Medulla oblongata (tissue), 1 donor: ENCODE measurements at regions not wholly inside any gene's neighbourhood (a gene's known extent, or its start where the extent isn't known, plus 50 kb on each side); places are given as distances from the start of the nearest gene placed in this dataset.

ENCODE experiments used
- DNase-seq: peaks from one replicate; pipeline ENCODE4 v3.0.0-alpha.2; 2015; ENCODE audit errors: extremely low spot score

DNA sequence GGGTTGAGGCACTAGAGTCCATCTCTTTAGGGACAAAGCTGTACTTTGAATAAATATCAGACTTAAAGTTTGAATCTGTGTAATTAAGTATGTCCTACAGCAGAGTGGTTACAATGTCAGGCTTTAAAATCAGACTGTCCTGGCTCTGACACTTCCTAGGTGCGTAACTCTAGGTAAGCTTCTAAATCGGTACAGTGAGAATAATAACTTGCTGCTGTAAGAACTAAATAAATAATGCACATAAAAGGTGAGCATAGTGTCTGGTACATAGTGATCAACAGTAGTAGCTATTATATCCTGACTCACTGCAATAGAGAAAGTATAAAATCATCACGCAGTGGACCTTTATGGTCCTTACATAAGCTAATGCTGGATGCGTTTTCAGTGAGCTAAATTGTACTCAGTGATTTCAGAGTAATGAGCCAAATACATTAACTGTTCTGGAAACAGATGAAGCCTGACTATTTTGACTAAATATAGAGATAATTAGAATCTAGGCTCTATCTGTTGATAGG, 72.2 kb upstream of the PDK4 start:
- DNase-seq = no peak

DNA sequence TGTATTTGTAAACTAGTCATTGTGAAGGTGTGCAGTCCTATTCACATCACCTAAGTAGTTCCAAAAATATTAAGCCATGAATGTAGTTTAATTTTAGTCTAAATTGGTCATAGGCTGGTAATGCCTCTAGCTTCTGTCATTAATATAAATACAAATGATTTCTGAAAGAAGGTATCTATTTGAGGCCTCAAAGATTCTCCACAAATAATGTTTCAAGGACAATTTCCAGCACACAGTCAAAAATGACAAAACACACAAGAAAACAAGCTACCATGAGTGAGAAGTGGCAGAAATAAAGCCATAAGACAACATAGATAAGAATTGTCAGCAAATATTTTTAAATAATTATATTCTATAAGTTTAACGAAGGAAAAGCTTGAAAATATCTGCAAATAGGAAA, 66.7 kb upstream of the PDK4 start:
- no peak for DNase-seq

DNA sequence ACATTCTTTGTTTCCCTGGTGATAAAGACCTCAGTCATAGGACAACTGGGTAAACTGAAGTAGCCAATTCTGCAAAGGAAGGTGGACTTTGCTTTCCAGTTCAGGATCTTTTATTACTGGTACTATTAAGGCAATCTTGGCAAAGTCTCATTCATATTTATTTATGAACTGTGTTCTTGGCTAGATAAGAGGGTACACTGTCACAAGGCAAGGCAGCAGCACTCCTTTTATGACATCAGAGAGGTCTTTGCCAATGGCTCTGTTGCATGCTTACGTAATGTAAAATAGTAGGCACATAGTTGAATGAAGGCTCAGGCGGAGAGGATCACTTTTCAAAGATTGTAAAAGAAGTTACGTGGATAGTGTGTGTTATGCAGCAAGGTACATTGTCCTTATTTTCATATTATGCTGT, 63.7 kb upstream of the PDK4 start:
- DNase-seq = no peak

DNA sequence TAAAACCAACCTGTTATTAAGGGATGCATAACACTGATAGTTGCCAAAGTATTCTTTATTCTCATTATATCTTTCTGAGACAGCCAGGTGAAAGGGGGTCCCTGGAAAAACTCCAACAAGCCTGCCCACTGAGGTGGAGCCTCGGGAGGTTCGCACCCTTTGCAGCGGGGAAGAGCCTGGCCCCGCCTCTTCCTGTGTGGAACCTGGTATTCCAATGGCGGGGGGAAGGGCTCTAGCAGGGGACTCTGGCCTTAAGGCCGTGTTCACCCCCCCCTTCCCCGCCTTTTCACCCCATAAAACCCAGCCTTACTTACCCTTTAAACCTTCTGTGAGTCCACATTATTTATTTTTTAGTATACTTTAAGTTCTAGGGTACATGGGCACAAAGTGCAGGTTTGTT, 62.4 kb upstream of the PDK4 start:
- no peak for DNase-seq

DNA sequence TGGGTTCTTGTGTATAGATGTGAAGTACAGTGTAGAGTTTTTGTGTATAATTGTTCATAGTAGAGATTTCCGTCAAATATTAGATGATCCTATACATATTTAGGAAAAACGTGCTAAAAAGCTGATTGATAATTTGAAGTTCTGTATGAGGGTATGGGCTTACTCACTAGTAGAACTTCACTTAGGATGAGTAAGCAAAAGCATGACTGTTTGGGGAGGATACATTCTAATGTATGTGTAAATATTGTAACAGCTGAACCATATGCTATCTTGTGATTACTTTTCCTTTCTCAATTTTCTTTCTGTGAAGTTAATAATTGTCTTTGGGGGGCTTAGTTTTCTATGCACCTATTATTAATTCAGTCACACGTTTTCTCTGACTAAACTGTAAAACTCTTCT, 53.2 kb upstream of the PDK4 start:
- no peak for DNase-seq

DNA sequence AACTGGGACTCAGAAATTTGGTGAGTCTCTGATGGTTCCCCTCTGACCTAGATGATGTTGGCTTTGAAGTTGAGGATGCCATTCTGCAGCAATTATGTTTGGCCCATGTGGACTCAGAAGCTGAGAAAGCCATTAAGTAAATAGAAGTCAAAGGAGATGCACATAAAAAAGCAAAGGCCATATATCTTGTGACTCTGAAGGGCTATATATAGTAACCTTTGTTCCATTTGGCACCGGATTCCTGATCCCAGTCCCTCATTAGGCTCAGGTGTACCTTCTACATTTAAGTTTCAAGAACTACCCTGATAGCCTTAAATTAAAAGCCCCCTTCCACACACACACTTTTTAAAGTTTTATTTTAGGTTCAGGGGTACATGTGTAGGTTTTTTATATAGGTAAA, 50.0 kb upstream of the PDK4 start:
- no peak for DNase-seq
